ENCODE measurements at regions not wholly inside any gene's neighbourhood (a gene's known extent, or its start where the extent isn't known, plus 50 kb on each side); places are given as distances from the start of the nearest gene placed in this dataset.

DNA sequence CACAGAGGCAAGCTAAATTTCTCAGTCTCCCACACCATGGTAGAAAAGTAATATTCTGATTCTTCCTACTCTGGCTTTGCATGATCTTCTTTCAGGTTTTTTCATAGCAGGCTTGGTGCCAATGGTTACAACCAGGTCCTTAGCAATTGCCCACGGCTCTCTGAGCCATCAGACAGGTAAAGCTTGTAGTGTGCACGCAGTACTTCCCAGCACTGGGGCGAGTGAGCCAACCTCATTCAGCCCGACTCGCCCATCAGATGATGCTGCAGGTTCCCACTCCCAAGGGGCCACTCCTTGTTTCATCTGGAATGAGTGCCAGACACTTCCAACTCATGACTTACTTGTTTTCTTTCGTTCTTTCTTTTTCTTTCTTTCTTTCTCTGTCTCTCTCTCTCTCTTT is 78.3 kb downstream of the PERP start:
- TF ChIP-seq SMARCA4 (IDR thresholded peaks at IDR 0.05): no peak
- no peak for TF ChIP-seq TBL1XR1 (IDR thresholded peaks at IDR 0.05; ENCODE audit: low read length in 2 of 2)
- no peak for TF ChIP-seq POLR2A (conservative IDR thresholded peaks at IDR 0.05)
- TF ChIP-seq, protein P1, sequence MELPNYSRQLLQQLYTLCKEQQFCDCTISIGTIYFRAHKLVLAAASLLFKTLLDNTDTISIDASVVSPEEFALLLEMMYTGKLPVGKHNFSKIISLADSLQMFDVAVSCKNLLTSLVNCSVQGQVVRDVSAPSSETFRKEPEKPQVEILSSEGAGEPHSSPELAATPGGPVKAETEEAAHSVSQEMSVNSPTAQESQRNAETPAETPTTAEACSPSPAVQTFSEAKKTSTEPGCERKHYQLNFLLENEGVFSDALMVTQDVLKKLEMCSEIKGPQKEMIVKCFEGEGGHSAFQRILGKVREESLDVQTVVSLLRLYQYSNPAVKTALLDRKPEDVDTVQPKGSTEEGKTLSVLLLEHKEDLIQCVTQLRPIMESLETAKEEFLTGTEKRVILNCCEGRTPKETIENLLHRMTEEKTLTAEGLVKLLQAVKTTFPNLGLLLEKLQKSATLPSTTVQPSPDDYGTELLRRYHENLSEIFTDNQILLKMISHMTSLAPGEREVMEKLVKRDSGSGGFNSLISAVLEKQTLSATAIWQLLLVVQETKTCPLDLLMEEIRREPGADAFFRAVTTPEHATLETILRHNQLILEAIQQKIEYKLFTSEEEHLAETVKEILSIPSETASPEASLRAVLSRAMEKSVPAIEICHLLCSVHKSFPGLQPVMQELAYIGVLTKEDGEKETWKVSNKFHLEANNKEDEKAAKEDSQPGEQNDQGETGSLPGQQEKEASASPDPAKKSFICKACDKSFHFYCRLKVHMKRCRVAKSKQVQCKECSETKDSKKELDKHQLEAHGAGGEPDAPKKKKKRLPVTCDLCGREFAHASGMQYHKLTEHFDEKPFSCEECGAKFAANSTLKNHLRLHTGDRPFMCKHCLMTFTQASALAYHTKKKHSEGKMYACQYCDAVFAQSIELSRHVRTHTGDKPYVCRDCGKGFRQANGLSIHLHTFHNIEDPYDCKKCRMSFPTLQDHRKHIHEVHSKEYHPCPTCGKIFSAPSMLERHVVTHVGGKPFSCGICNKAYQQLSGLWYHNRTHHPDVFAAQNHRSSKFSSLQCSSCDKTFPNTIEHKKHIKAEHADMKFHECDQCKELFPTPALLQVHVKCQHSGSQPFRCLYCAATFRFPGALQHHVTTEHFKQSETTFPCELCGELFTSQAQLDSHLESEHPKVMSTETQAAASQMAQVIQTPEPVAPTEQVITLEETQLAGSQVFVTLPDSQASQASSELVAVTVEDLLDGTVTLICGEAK (IDR thresholded peaks at IDR 0.05): no peak
- TF ChIP-seq, protein P1 (CRISPR knock-in tag; IDR thresholded peaks at IDR 0.05): no peak
- no peak for TF ChIP-seq CBX2 (IDR thresholded peaks at IDR 0.05; ENCODE audit: insufficient read depth, low read length, poor library complexity, severe bottlenecking)
- TF ChIP-seq LEF1 (IDR thresholded peaks at IDR 0.05): no peak
- TF ChIP-seq, protein P2, sequence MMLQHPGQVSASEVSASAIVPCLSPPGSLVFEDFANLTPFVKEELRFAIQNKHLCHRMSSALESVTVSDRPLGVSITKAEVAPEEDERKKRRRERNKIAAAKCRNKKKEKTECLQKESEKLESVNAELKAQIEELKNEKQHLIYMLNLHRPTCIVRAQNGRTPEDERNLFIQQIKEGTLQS (IDR thresholded peaks at IDR 0.05): no peak
- TF ChIP-seq, protein P2 (CRISPR knock-in tag; conservative IDR thresholded peaks at IDR 0.05): no peak
- no peak for TF ChIP-seq ATF2 (CRISPR knock-in tag; IDR thresholded peaks at IDR 0.05)
- no peak for TF ChIP-seq POLR2B (IDR thresholded peaks at IDR 0.05; ENCODE audit: low read depth, partially characterized antibody)
- TF ChIP-seq, protein P3, sequence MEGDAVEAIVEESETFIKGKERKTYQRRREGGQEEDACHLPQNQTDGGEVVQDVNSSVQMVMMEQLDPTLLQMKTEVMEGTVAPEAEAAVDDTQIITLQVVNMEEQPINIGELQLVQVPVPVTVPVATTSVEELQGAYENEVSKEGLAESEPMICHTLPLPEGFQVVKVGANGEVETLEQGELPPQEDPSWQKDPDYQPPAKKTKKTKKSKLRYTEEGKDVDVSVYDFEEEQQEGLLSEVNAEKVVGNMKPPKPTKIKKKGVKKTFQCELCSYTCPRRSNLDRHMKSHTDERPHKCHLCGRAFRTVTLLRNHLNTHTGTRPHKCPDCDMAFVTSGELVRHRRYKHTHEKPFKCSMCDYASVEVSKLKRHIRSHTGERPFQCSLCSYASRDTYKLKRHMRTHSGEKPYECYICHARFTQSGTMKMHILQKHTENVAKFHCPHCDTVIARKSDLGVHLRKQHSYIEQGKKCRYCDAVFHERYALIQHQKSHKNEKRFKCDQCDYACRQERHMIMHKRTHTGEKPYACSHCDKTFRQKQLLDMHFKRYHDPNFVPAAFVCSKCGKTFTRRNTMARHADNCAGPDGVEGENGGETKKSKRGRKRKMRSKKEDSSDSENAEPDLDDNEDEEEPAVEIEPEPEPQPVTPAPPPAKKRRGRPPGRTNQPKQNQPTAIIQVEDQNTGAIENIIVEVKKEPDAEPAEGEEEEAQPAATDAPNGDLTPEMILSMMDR (IDR thresholded peaks at IDR 0.05 in 2 of 3, conservative IDR thresholded peaks at IDR 0.05 in 1 of 3; ENCODE audit: insufficient read depth in 2 of 3, low read depth in 1 of 3, low read length in 3 of 3): no peak
- TF ChIP-seq SP1 (CRISPR knock-in tag; IDR thresholded peaks at IDR 0.05): no peak

Measured in K562 (cell line).